HG03354 (cell line): ENCODE measurements at regions not wholly inside any gene's neighbourhood (a gene's known extent, or its start where the extent isn't known, plus 50 kb on each side); places are given as distances from the start of the nearest gene placed in this dataset.
"Not testable (repeated sequence)": the region's sequence is repeated elsewhere in the genome, so short reads cannot be mapped to it uniquely, and the experiment has no call there.

ENCODE experiments used
- ATAC-seq: cut with Tn5 transposase; IDR thresholded peaks from one replicate; pipeline ENCODE4 v1.9.1; 2021; ENCODE audit warnings: mild to moderate bottlenecking; ENCODE audit not compliant: unreplicated experiment, poor library complexity, severe bottlenecking

- ATAC-seq, result not testable (repeated sequence)
Measured at GRCh38 chr16:26631365-26631764, 435.4 kb upstream of the C16orf82 start.

GRCh38 chr16:26642047-26642664, 424.6 kb upstream of the C16orf82 start:
- ATAC-seq, result no peak

GRCh38 chr16:26643519-26643918, 423.2 kb upstream of the C16orf82 start:
- ATAC-seq, result no peak

GRCh38 chr16:26644912-26645543, 421.7 kb upstream of the C16orf82 start:
- ATAC-seq, result no peak

GRCh38 chr16:26645614-26646013, 421.1 kb upstream of the C16orf82 start:
- no peak for ATAC-seq

GRCh38 chr16:26647870-26648269, 418.9 kb upstream of the C16orf82 start:
- no peak for ATAC-seq

- ATAC-seq, result no peak
Measured at GRCh38 chr16:26648851-26649250, 417.9 kb upstream of the C16orf82 start.

- ATAC-seq, result no peak
Measured at GRCh38 chr16:26649381-26650045, 417.2 kb upstream of the C16orf82 start.

GRCh38 chr16:26651464-26651863, 415.3 kb upstream of the C16orf82 start:
- ATAC-seq, result no peak

- no peak for ATAC-seq
Measured at GRCh38 chr16:26651884-26652283, 414.8 kb upstream of the C16orf82 start.

GRCh38 chr16:26658486-26658885, 408.2 kb upstream of the C16orf82 start:
- no peak for ATAC-seq

- ATAC-seq, result no peak
Measured at GRCh38 chr16:26658915-26659314, 407.8 kb upstream of the C16orf82 start.

- no peak for ATAC-seq
Measured at GRCh38 chr16:26664086-26664485, 402.6 kb upstream of the C16orf82 start.

- ATAC-seq, result no peak
Measured at GRCh38 chr16:26665166-26665939, 401.4 kb upstream of the C16orf82 start.

- ATAC-seq, result no peak
Measured at GRCh38 chr16:26666486-26666885, 400.2 kb upstream of the C16orf82 start.

GRCh38 chr16:26667307-26667706, 399.4 kb upstream of the C16orf82 start:
- ATAC-seq, result no peak

GRCh38 chr16:26668026-26668425, 398.7 kb upstream of the C16orf82 start:
- no peak for ATAC-seq

- no peak for ATAC-seq
Measured at GRCh38 chr16:26672206-26672605, 394.5 kb upstream of the C16orf82 start.

GRCh38 chr16:26673011-26673410, 393.7 kb upstream of the C16orf82 start:
- no peak for ATAC-seq

- ATAC-seq, result no peak
Measured at GRCh38 chr16:26680671-26681070, 386.1 kb upstream of the C16orf82 start.
